ENCODE measurements at regions not wholly inside any gene's neighbourhood (a gene's known extent, or its start where the extent isn't known, plus 50 kb on each side); places are given as distances from the start of the nearest gene placed in this dataset.

DNA sequence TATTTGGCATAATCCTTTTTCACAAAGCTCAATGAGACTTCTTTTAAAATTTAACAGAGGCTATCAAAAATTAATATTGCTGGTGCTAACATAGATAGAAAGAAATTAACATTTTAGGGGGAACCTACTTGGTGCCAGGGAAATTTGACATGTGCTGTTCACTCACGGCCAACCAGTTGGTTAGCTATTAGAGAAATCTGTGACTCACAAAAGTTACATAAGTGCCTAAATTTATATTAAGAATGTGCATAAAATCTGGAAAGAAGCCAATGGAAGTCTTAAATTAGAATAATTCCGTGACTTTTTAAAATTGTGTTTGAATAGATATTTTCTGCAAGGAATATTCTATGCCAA lies 184.3 kb upstream of the MAP2 start:
- ChIA-PET CTCF (ENCODE audit: partially characterized antibody) (interaction anchor here (0.5 to 2.1 kb wide), 2 partner anchors 92 to 1064 kb away, joined by 3 to 6 read pairs; no protein-coding TSS in a partner anchor), POLR2A (ENCODE audit: partially characterized antibody) (interaction anchor here (0.5 to 0.9 kb wide), 2 partner anchors 9 kb away, joined by 3 read pairs; no protein-coding TSS in a partner anchor)
- DNase-seq (ENCODE audit: low read depth in 1 of 2, low spot score in 2 of 2) = no peak
- Histone ChIP-seq H2AFZ (ENCODE audit: low read length) (no peak overlapping the region), H2BK5ac (ENCODE audit: low read depth, low read length) (no peak overlapping the region), H2BK15ac (ENCODE audit: low read length) (no peak overlapping the region), H2AK5ac (ENCODE audit: low read depth, low read length) (no peak overlapping the region), H3K56ac (replicated peaks; ENCODE audit: insufficient read length, low read depth, low read length) (no peak overlapping the region), H3K79me1 (ENCODE audit: low read depth, low read length) (no peaks in the 10 kb centered on the region), H3K14ac (ENCODE audit: insufficient read length) (no peak overlapping the region), H3K4me2 (ENCODE audit: insufficient read depth in 1 of 2, low read depth in 2 of 2, low read length in 2 of 2) (no peak overlapping the region), H3K23me2 (ENCODE audit: low read depth, low read length) (no peaks in the 10 kb centered on the region), H3K4me1 (replicated peaks in 1 of 4; ENCODE audit: control insufficient read depth in 3 of 4, insufficient read depth in 4 of 4, low read length in 3 of 4) (peaks cover 0 to 5% (median 1%) of the 10 kb centered on the region in 4 experiments; a peak in 3 of 7 replicates), H3K27ac (ENCODE audit: low read depth, low read length) (no peak overlapping the region), H4K20me1 (replicated peaks in 1 of 2; ENCODE audit: control insufficient read depth in 1 of 2, insufficient read depth in 2 of 2, low read length in 2 of 2) (no peaks in the 10 kb centered on the region), H3K4me3 (ENCODE audit: extremely low read depth in 1 of 4, insufficient read depth in 2 of 4, low read depth in 3 of 4, low read length in 4 of 4) (no peak overlapping the region), H3K36me3 (ENCODE audit: control insufficient read depth in 2 of 4, insufficient read depth in 4 of 4, low read length in 3 of 4) (no peaks in the 10 kb centered on the region), H3K23ac (ENCODE audit: insufficient read length) (no peak overlapping the region), H2BK120ac (replicated peaks; ENCODE audit: low read depth, low read length) (no peak overlapping the region), H3K27me3 (replicated peaks in 1 of 4; ENCODE audit: control insufficient read depth in 3 of 4, extremely low read depth in 1 of 4, insufficient read depth in 3 of 4, low read length in 3 of 4) (no peaks in the 10 kb centered on the region; a peak in 1 of 7 replicates), H2BK20ac (ENCODE audit: low read length) (no peak overlapping the region), H3K18ac (ENCODE audit: extremely low read depth, low read length) (no peak overlapping the region), H3K9me3 (ENCODE audit: insufficient read depth in 2 of 2, low read depth in 1 of 2, low read length in 1 of 2) (no peaks in the 10 kb centered on the region), H4K8ac (ENCODE audit: extremely low read depth, insufficient read depth, low read length) (no peak overlapping the region), H2BK12ac (ENCODE audit: low read depth, low read length) (no peak overlapping the region), H3K9ac (replicated peaks in 1 of 4; ENCODE audit: extremely low read depth in 1 of 4, low read depth in 3 of 4, low read length in 3 of 4) (no peak overlapping the region), H3K79me2 (ENCODE audit: control insufficient read depth in 1 of 2, insufficient read depth in 2 of 2, low read length in 2 of 2) (no peaks in the 10 kb centered on the region), H4K5ac (ENCODE audit: insufficient read length, low read depth, low read length) (no peak overlapping the region), H4K91ac (replicated peaks; ENCODE audit: insufficient read length, low read length) (no peak overlapping the region), H3K4ac (replicated peaks; ENCODE audit: insufficient read length, low read depth, low read length) (no peak overlapping the region)
- TF ChIP-seq CREB1 (IDR thresholded peaks at IDR 0.05) = no peak
- TF ChIP-seq RXRA (IDR thresholded peaks at IDR 0.05; ENCODE audit: insufficient read depth, low read depth, low read length) = no peak
- no peak for TF ChIP-seq SIX5 (IDR thresholded peaks at IDR 0.05; ENCODE audit: low read depth, low read length)
- TF ChIP-seq SIRT6 (IDR thresholded peaks at IDR 0.05; ENCODE audit: low read length) = no peak
- no peak for TF ChIP-seq EP300 (IDR thresholded peaks at IDR 0.05; ENCODE audit: borderline replicate concordance in 1 of 2, low read depth in 2 of 2, low read length in 2 of 2)
- TF ChIP-seq, protein P1, sequence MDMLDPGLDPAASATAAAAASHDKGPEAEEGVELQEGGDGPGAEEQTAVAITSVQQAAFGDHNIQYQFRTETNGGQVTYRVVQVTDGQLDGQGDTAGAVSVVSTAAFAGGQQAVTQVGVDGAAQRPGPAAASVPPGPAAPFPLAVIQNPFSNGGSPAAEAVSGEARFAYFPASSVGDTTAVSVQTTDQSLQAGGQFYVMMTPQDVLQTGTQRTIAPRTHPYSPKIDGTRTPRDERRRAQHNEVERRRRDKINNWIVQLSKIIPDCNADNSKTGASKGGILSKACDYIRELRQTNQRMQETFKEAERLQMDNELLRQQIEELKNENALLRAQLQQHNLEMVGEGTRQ (IDR thresholded peaks at IDR 0.05; ENCODE audit: low read length) = no peak
- no peak for TF ChIP-seq NRF1 (IDR thresholded peaks at IDR 0.05; ENCODE audit: low read depth, low read length)
- TF ChIP-seq CHD2 (IDR thresholded peaks at IDR 0.05; ENCODE audit: low read length) = no peak
- TF ChIP-seq FOSL1 (IDR thresholded peaks at IDR 0.05; ENCODE audit: insufficient read depth, low read depth, low read length) = no peak
- no peak for TF ChIP-seq EGR1 (IDR thresholded peaks at IDR 0.05; ENCODE audit: borderline replicate concordance, low read depth, low read length)
- TF ChIP-seq SRF (IDR thresholded peaks at IDR 0.05; ENCODE audit: low read depth, low read length) = no peak
- TF ChIP-seq ZNF274 (IDR thresholded peaks at IDR 0.05; ENCODE audit: borderline replicate concordance, extremely low read depth, low read length) = no peak
- TF ChIP-seq RAD21 (IDR thresholded peaks at IDR 0.05 in 1 of 2, conservative IDR thresholded peaks at IDR 0.05 in 1 of 2; ENCODE audit: low read depth in 2 of 2, low read length in 2 of 2) = no peak
- no peak for TF ChIP-seq BCL11A (IDR thresholded peaks at IDR 0.05; ENCODE audit: low read depth in 2 of 2, low read length in 2 of 2)
- no peak for FAIRE-seq
- 46% methylated on average over 2 of the region's 2 CpGs; no CpG with 5 or more reads in 1 of the 2 experiments for WGBS, 2 experiments (ENCODE audit: extremely low coverage in 1 of 2, insufficient coverage in 1 of 2, insufficient read length in 1 of 2, insufficient replicate concordance in 2 of 2, low coverage in 1 of 2, low lambda C conversion rate in 2 of 2, missing lambda C conversion rate in 1 of 2)
